Mononuclear cell (primary cell): ENCODE measurements at regions not wholly inside any gene's neighbourhood (a gene's known extent, or its start where the extent isn't known, plus 50 kb on each side); places are given as distances from the start of the nearest gene placed in this dataset.
"Not testable (repeated sequence)": the region's sequence is repeated elsewhere in the genome, so short reads cannot be mapped to it uniquely, and the experiment has no call there.

Source experiments
- H3K27me3 ChIP-seq: 2 replicates; pipeline ENCODE4 v1.6.0; 2011; ENCODE audit warnings: low read length, control low read depth; ENCODE audit not compliant: insufficient read depth
- H3K4me1 ChIP-seq: 2 replicates; pipeline ENCODE4 v1.5.1; 2011; ENCODE audit warnings: mild to moderate bottlenecking, low read length, control low read depth; ENCODE audit not compliant: insufficient read depth
- H3K4me3 ChIP-seq: 2 replicates; pipeline ENCODE4 v1.5.1; 2011; ENCODE audit warnings: mild to moderate bottlenecking, low read length, moderate library complexity
- H3K9me3 ChIP-seq: 2 replicates; pipeline ENCODE4 v1.5.1; 2011; ENCODE audit warnings: low read depth, mild to moderate bottlenecking, control low read depth, low read length

DNA sequence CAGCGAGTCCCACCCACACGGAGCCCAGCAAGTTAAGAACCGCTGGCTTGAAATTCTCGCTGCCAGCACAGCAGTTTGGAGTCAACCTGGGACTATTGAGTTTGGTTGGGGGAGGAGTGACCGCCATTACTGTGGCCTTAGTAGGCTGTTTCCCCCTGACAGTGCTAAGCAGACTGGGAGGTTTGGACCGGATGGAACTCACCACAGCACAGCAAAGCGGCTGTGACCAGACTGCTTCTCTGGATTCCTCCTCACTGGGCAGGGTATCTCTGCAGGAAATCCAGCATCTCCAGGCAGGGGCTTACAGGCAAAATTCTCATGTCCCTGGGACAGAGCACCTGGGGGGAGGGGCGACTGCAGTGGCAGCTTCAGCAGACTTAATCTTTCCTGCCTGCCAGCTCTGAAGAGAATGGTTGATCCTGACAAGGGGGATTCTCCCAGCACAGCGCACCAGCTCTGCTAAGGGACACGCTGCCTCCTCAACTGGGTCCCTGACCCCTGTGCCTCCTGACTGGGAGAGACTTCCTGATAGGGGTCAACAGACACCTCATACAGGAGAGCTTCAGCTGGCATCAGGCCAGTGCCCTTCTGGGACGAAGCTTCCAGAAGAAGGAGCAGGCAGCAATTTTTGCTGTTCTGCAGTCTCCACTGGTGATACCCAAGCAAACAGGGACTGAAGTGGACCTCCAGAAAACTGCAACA lies 425.4 kb downstream of the NYAP2 start:
- no peaks in the 10 kb centered on the region for H3K27me3 ChIP-seq
- no peaks in the 10 kb centered on the region for H3K4me1 ChIP-seq
- H3K4me3 ChIP-seq: no peak overlapping the region
- no peaks in the 10 kb centered on the region for H3K9me3 ChIP-seq

GRCh38 chr2:225821351-225821750 lies 421.8 kb downstream of the NYAP2 start:
- Histone ChIP-seq H3K4me3 (no peak overlapping the region), H3K4me1 (no peaks in the 10 kb centered on the region), H3K9me3 (no peaks in the 10 kb centered on the region), H3K27me3 (no peaks in the 10 kb centered on the region)

- no peak overlapping the region for H3K4me3 ChIP-seq
- no peaks in the 10 kb centered on the region for H3K9me3 ChIP-seq
- no peaks in the 10 kb centered on the region for H3K27me3 ChIP-seq
- H3K4me1 ChIP-seq: no peaks in the 10 kb centered on the region
Observed at GRCh38 chr2:225820826-225821225, 421.3 kb downstream of the NYAP2 start.

GRCh38 chr2:225814554-225814953 lies 415.0 kb downstream of the NYAP2 start:
- Histone ChIP-seq H3K9me3 (no peaks in the 10 kb centered on the region), H3K27me3 (no peaks in the 10 kb centered on the region), H3K4me1 (no peaks in the 10 kb centered on the region), H3K4me3 (no peak overlapping the region)

GRCh38 chr2:225806105-225806504 lies 406.6 kb downstream of the NYAP2 start:
- Histone ChIP-seq H3K4me1 (no peaks in the 10 kb centered on the region), H3K27me3 (no peaks in the 10 kb centered on the region), H3K4me3 (no peak overlapping the region), H3K9me3 (no peaks in the 10 kb centered on the region)

- H3K4me1 ChIP-seq, H3K9me3 ChIP-seq, H3K4me3 ChIP-seq, H3K27me3 ChIP-seq: not testable (repeated sequence)
Observed at GRCh38 chr2:225802076-225802475, 402.6 kb downstream of the NYAP2 start.

GRCh38 chr2:225797394-225797793 lies 397.9 kb downstream of the NYAP2 start:
- no peak overlapping the region for H3K4me3 ChIP-seq
- H3K27me3 ChIP-seq: no peaks in the 10 kb centered on the region
- H3K4me1 ChIP-seq: no peaks in the 10 kb centered on the region
- no peaks in the 10 kb centered on the region for H3K9me3 ChIP-seq

DNA sequence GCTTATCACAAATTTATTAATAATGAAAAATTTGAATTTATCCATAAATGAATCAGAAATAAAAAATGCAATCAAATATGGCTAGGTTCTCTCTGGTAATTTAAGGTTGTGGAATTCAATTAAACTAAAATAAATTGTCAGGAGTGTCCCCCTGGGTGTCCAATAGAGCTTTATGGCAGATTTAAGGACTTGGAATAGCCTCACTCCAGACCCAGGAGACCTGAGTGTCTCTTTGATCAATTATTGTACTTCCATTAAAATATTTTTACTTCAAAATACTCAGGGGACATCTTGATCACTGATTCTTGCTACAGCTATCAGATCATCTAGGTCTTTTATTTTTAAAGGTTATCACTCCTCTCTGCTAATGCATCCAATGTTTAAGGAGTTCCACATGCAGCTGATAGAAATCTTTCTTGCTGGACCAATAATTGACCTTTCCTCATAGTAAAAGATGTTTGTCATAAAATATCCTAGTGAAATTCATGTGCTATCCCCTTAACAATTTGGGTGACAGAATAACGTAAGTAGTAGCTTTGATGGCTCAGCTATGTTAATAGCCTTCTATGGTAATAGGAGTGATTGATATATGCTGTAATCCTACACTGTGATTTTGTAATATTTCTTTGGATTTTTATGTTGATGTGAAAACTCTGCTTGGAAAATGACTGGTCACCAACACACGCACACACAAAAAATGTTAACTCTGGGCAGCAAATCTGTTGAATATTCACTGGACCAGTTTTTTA lies 395.3 kb downstream of the NYAP2 start:
- no peaks in the 10 kb centered on the region for H3K27me3 ChIP-seq
- no peaks in the 10 kb centered on the region for H3K9me3 ChIP-seq
- H3K4me1 ChIP-seq: no peaks in the 10 kb centered on the region
- H3K4me3 ChIP-seq: no peak overlapping the region

GRCh38 chr2:225793736-225794550 lies 394.4 kb downstream of the NYAP2 start:
- no peaks in the 10 kb centered on the region for H3K9me3 ChIP-seq
- H3K4me1 ChIP-seq: no peaks in the 10 kb centered on the region
- H3K27me3 ChIP-seq: no peaks in the 10 kb centered on the region
- no peak overlapping the region for H3K4me3 ChIP-seq

GRCh38 chr2:225788571-225789094 lies 389.1 kb downstream of the NYAP2 start:
- Histone ChIP-seq H3K27me3 (no peaks in the 10 kb centered on the region), H3K9me3 (no peaks in the 10 kb centered on the region), H3K4me1 (no peaks in the 10 kb centered on the region), H3K4me3 (no peak overlapping the region)

DNA sequence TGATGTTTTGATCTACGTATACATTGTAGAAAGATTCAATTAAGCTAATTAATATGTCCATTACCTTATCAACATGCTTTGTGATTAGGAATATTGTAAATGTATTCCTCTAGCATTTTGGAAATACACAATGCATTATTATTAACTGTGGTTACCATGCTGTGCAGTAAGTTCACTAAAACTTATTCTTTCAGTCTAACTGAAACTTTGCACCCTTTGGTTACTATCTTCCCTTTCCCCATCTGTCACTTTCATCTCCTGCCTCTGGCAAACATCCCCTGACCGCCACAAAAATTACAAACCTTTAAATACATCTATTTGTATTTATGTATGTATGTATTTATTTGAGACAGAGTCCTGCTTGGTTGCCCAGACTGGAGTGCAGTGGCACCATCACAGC lies 388.0 kb downstream of the NYAP2 start:
- Histone ChIP-seq H3K4me3 (no peak overlapping the region), H3K27me3 (no peaks in the 10 kb centered on the region), H3K4me1 (no peaks in the 10 kb centered on the region), H3K9me3 (no peaks in the 10 kb centered on the region)

DNA sequence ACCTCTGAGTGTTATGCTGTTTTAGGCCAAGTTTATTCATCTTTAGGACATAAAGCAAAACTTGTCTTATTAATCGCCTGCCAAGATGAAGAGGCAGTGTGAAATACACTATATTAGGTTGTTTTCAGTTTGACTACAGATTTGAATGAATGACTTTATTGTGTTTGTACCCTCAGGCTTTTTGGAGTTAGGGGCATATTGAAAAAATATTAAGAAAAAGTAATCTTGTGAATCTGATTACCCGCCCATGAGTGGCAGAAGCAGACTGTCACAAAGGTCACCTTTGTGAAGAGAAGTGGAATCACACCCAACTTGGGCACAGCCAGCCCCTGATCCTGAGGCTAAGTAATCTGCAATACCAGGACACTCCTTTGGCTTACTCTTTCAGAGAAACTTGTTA lies 382.5 kb downstream of the NYAP2 start:
- Histone ChIP-seq H3K4me3 (no peak overlapping the region), H3K4me1 (no peaks in the 10 kb centered on the region), H3K27me3 (no peaks in the 10 kb centered on the region)

DNA sequence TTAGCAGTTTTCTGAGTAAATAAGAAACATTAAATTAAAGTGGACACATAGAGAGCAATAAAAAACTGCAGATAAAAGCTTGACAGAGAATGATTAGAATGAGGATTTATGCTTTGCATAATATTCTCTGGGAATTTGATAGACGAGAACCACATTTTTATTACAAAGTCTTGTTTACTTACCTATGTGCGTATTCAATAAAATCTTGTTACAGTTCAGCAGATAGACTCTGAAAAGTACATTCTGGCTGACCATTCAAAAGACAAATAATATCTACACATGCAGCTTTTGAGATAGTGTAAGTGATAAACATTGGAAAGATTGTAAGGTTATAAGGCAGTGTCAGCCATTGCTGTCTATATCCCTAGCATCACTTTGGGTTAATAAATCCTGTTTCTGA lies 381.6 kb downstream of the NYAP2 start:
- Histone ChIP-seq H3K4me1 (no peaks in the 10 kb centered on the region), H3K27me3 (no peaks in the 10 kb centered on the region), H3K4me3 (no peak overlapping the region), H3K9me3 (no peaks in the 10 kb centered on the region)

More for the DNA sequence above, 382.5 kb downstream of the NYAP2 start:
- no peaks in the 10 kb centered on the region for H3K9me3 ChIP-seq

DNA sequence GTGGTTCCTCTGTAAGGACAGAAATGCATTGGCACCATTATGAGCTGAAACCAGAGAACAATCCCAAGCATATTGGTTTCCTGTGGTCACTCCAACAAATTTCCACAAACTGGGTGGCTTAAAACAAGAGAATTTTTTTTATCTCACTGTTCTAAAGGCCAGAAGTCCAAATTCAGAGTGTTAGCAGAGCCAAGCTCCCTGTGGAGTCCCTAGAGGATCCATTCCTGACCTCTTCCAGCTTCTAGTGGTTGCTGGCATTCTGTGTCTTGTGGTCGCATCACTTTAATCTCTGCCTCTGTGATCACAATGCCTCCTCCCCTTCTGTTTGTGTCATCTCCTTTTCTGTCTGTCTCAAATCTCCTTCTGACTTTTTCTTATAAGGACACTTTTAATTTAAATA lies 380.3 kb downstream of the NYAP2 start:
- Histone ChIP-seq H3K9me3 (peaks cover 5% of the 10 kb centered on the region), H3K4me3 (no peak overlapping the region), H3K4me1 (no peaks in the 10 kb centered on the region), H3K27me3 (no peaks in the 10 kb centered on the region)

DNA sequence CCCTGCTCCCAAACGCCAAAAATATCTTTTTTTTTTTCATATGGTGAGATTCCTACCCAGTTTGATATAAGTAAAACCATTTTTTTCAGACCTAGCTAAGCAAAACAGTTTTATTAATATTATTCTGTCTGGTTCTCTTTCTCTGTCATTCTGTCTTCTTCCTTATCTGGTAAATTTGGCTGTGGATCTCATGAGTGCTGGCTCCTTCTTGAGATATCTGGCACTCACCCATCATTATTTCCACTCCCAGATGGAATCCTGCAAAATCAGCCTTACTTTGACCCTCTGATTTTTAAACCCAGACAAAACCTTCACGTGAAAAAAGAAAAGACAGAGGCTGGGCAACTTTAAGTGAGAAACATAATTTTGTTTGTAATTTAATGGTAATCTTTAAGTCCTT lies 373.6 kb downstream of the NYAP2 start:
- H3K4me3 ChIP-seq: no peak overlapping the region
- H3K4me1 ChIP-seq: no peaks in the 10 kb centered on the region
- H3K27me3 ChIP-seq: no peaks in the 10 kb centered on the region
- peaks cover 5% of the 10 kb centered on the region for H3K9me3 ChIP-seq
